ENCODE measurements at regions not wholly inside any gene's neighbourhood (a gene's known extent, or its start where the extent isn't known, plus 50 kb on each side); places are given as distances from the start of the nearest gene placed in this dataset.
A peak's percentile ranks its signal among the peaks of the same experiment; 100 is the strongest.
"Not testable (repeated sequence)": the region's sequence is repeated elsewhere in the genome, so short reads cannot be mapped to it uniquely, and the experiment has no call there.

- not testable (repeated sequence) for H3K4me3 Mint-ChIP-seq
These were observed 56.5 kb upstream of the RABL2A start for GRCh38 chr2:113570509-113571009.

GRCh38 chr2:113571482-113572068, 55.5 kb upstream of the RABL2A start:
- not testable (repeated sequence) for H3K27me3 ChIP-seq (ENCODE audit: control insufficient read depth, insufficient read depth, low read length, poor library complexity, severe bottlenecking); H3K36me3 Mint-ChIP-seq (ENCODE audit: low read depth); H3K4me1 ChIP-seq (ENCODE audit: control insufficient read depth, insufficient read depth, low read length); H3K9me3 ChIP-seq (ENCODE audit: control insufficient read depth, low read length); H3K9me3 Mint-ChIP-seq; H3K36me3 ChIP-seq (ENCODE audit: control insufficient read depth, insufficient read depth, low read length); H3K4me3 Mint-ChIP-seq; H3K27ac ChIP-seq (ENCODE audit: low read depth, low read length); H3K27ac Mint-ChIP-seq; H3K4me1 Mint-ChIP-seq; H3K9ac ChIP-seq (ENCODE audit: extremely low read depth, low read length, poor library complexity, severe bottlenecking); DNase-seq; H3K4me3 ChIP-seq (ENCODE audit: low read length)
- H3K27me3 Mint-ChIP-seq (ENCODE audit: insufficient read depth) = peaks cover 11% of the 10 kb centered on the region
- WGBS, 2 experiments (ENCODE audit: insufficient coverage in 1 of 2, insufficient read length in 1 of 2) = 89% methylated on average over 5 of the region's 6 CpGs; no CpG with 5 or more reads in 1 of the 2 experiments

More at GRCh38 chr2:113570509-113571009, 56.5 kb upstream of the RABL2A start:
- H3K27ac ChIP-seq (ENCODE audit: low read depth, low read length); H3K27me3 Mint-ChIP-seq (ENCODE audit: insufficient read depth); H3K4me1 ChIP-seq (ENCODE audit: control insufficient read depth, insufficient read depth, low read length); H3K9ac ChIP-seq (ENCODE audit: extremely low read depth, low read length, poor library complexity, severe bottlenecking); H3K27me3 ChIP-seq (ENCODE audit: control insufficient read depth, insufficient read depth, low read length, poor library complexity, severe bottlenecking); H3K27ac Mint-ChIP-seq; H3K9me3 Mint-ChIP-seq; H3K4me1 Mint-ChIP-seq; DNase-seq; H3K36me3 ChIP-seq (ENCODE audit: control insufficient read depth, insufficient read depth, low read length); H3K4me3 ChIP-seq (ENCODE audit: low read length); H3K9me3 ChIP-seq (ENCODE audit: control insufficient read depth, low read length); H3K36me3 Mint-ChIP-seq (ENCODE audit: low read depth): not testable (repeated sequence)
- WGBS, 2 experiments (ENCODE audit: insufficient coverage in 1 of 2, insufficient read length in 1 of 2) = 72% methylated on average over 1 of the region's 3 CpGs; no CpG with 5 or more reads in 1 of the 2 experiments

DNA sequence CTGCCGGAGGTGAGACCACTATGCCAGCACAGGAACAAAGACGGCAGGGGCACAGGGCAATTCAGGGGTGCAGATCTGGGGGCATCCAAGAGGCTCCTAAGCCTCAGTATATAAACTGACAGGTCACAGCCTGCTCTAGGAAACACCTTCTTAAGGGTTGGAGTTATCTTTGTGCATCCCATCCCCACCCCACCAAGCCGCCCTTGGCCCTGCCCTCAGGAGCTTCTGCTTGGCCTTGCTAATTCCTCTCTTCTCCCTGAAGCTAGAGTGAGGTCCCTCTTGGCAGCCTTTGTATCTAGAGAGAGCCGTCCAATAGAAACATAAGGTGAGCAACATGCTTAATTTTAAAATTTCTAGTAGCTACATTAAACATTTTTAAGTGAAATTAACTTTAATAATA, 51.3 kb upstream of the RABL2A start:
- WGBS, 2 experiments (ENCODE audit: insufficient coverage in 1 of 2, insufficient read length in 1 of 2) = 92% methylated on average over 1 of the region's 4 CpGs; no CpG with 5 or more reads in 1 of the 2 experiments
- H3K4me3 ChIP-seq (ENCODE audit: low read length); H3K27me3 Mint-ChIP-seq (ENCODE audit: insufficient read depth); H3K9ac ChIP-seq (ENCODE audit: extremely low read depth, low read length, poor library complexity, severe bottlenecking); H3K36me3 Mint-ChIP-seq (ENCODE audit: low read depth); H3K4me1 ChIP-seq (ENCODE audit: control insufficient read depth, insufficient read depth, low read length); H3K36me3 ChIP-seq (ENCODE audit: control insufficient read depth, insufficient read depth, low read length); H3K27me3 ChIP-seq (ENCODE audit: control insufficient read depth, insufficient read depth, low read length, poor library complexity, severe bottlenecking); H3K9me3 Mint-ChIP-seq; H3K4me3 Mint-ChIP-seq; DNase-seq; H3K4me1 Mint-ChIP-seq; H3K27ac ChIP-seq (ENCODE audit: low read depth, low read length); H3K9me3 ChIP-seq (ENCODE audit: control insufficient read depth, low read length); H3K27ac Mint-ChIP-seq: not testable (repeated sequence)

GRCh38 chr2:113576353-113576752, 50.7 kb upstream of the RABL2A start:
- not testable (repeated sequence) for H3K36me3 Mint-ChIP-seq (ENCODE audit: low read depth); H3K27ac Mint-ChIP-seq; H3K9me3 ChIP-seq (ENCODE audit: control insufficient read depth, low read length); H3K4me3 Mint-ChIP-seq; H3K4me3 ChIP-seq (ENCODE audit: low read length); H3K9ac ChIP-seq (ENCODE audit: extremely low read depth, low read length, poor library complexity, severe bottlenecking); H3K27me3 ChIP-seq (ENCODE audit: control insufficient read depth, insufficient read depth, low read length, poor library complexity, severe bottlenecking); H3K4me1 Mint-ChIP-seq; H3K27ac ChIP-seq (ENCODE audit: low read depth, low read length); H3K36me3 ChIP-seq (ENCODE audit: control insufficient read depth, insufficient read depth, low read length); H3K4me1 ChIP-seq (ENCODE audit: control insufficient read depth, insufficient read depth, low read length); H3K9me3 Mint-ChIP-seq
- 88 to 93% methylated on average over 6 to 8 of the region's 8 CpGs for WGBS, 2 experiments (ENCODE audit: insufficient coverage in 1 of 2, insufficient read length in 1 of 2)
- peak; percentile 55 for DNase-seq
- H3K27me3 Mint-ChIP-seq (ENCODE audit: insufficient read depth) = peaks cover 11% of the 10 kb centered on the region
